GM13976 (cell line): ENCODE measurements at regions not wholly inside any gene's neighbourhood (a gene's known extent, or its start where the extent isn't known, plus 50 kb on each side); places are given as distances from the start of the nearest gene placed in this dataset.

Experiments used
- DNase-seq: peaks from one replicate; pipeline ENCODE4 v3.0.0; 2012; ENCODE audit warnings: low spot score
- CTCF ChIP-seq: IDR thresholded peaks from 2 replicates; pipeline ENCODE4 v1.5.1; 2012; ENCODE audit warnings: borderline replicate concordance, mild to moderate bottlenecking; ENCODE audit not compliant: insufficient read depth; ENCODE audit errors: extremely low read depth, missing control alignments, control extremely low read depth
- in situ Hi-C: fragments of 300-500 bp; cut with MboI; formaldehyde crosslinking; loops from one replicate; pipeline ENCODE4 v1.12.0; 2022; ENCODE audit warnings: low sequenced_read_pairs, mixed read lengths, inconsistent platforms; ENCODE audit not compliant: unreplicated experiment

GRCh38 chr15:79492065-79492464 is 59.9 kb downstream of the MINAR1 start:
- in situ Hi-C loops: no loop called here
- DNase-seq: no peak

GRCh38 chr15:79494384-79494909 is 62.3 kb downstream of the MINAR1 start:
- no peak for TF ChIP-seq CTCF
- DNase-seq: no peak
- in situ Hi-C loops: no loop called here

More at GRCh38 chr15:79492065-79492464, 59.9 kb downstream of the MINAR1 start:
- no peak for TF ChIP-seq CTCF

GRCh38 chr15:79494963-79495755 is 63.0 kb downstream of the MINAR1 start:
- in situ Hi-C loops: no loop called here
- no peak for TF ChIP-seq CTCF
- DNase-seq: no peak

- TF ChIP-seq CTCF: no peak
- in situ Hi-C loops: no loop called here
- DNase-seq: no peak
These were observed 63.6 kb downstream of the MINAR1 start for GRCh38 chr15:79495775-79496174.

- TF ChIP-seq CTCF: no peak
- in situ Hi-C loops: no loop called here
- no peak for DNase-seq
These were observed 64.7 kb downstream of the MINAR1 start for GRCh38 chr15:79496838-79497237.

- in situ Hi-C loops: no loop called here
- no peak for DNase-seq
- TF ChIP-seq CTCF: no peak
These were observed 69.0 kb downstream of the MINAR1 start for GRCh38 chr15:79501086-79501485.
